C4-2B (cell line): ENCODE measurements at regions not wholly inside any gene's neighbourhood (a gene's known extent, or its start where the extent isn't known, plus 50 kb on each side); places are given as distances from the start of the nearest gene placed in this dataset.

Source experiments
- CTCF ChIP-seq: fragments of 450-650 bp; conservative IDR thresholded peaks from 2 replicates; pipeline ENCODE4 v1.5.1; 2017; ENCODE audit warnings: mild to moderate bottlenecking
- ZFX ChIP-seq: fragments of 450-650 bp; IDR thresholded peaks from 2 replicates; pipeline ENCODE4 v1.6.1; 2017

- TF ChIP-seq ZFX = no peak
- no peak for TF ChIP-seq CTCF
Measured at GRCh38 chr6:33909737-33910136, 105.9 kb upstream of the MLN start.
